Gastroesophageal sphincter (tissue), 3 donors: ENCODE measurements at regions not wholly inside any gene's neighbourhood (a gene's known extent, or its start where the extent isn't known, plus 50 kb on each side); places are given as distances from the start of the nearest gene placed in this dataset.

Source experiments
- POLR2A ChIP-seq, 2 donors: fragments of 450-650 bp; IDR thresholded peaks; one replicate each; pipeline ENCODE4 v1.6.1; 2017; ENCODE audit warnings: antibody characterized with exemption in 2 of 2, mild to moderate bottlenecking in 2 of 2, moderate library complexity in 1 of 2
- TF ChIP-seq, protein P1 (sequence below), 4 experiments: fragments of 200-600 bp in 2 of 4; fragments of 450-650 bp in 2 of 4; sonication (generic) in 1 of 4; IDR thresholded peaks; one replicate each; pipeline ENCODE4 v1.5.1; 2017 to 2019; ENCODE audit warnings: antibody characterized with exemption in 4 of 4, mild to moderate bottlenecking in 2 of 4, moderate library complexity in 2 of 4

GRCh38 chr2:201977651-201978050, 56.0 kb upstream of the FZD7 start:
- TF ChIP-seq, protein P1, sequence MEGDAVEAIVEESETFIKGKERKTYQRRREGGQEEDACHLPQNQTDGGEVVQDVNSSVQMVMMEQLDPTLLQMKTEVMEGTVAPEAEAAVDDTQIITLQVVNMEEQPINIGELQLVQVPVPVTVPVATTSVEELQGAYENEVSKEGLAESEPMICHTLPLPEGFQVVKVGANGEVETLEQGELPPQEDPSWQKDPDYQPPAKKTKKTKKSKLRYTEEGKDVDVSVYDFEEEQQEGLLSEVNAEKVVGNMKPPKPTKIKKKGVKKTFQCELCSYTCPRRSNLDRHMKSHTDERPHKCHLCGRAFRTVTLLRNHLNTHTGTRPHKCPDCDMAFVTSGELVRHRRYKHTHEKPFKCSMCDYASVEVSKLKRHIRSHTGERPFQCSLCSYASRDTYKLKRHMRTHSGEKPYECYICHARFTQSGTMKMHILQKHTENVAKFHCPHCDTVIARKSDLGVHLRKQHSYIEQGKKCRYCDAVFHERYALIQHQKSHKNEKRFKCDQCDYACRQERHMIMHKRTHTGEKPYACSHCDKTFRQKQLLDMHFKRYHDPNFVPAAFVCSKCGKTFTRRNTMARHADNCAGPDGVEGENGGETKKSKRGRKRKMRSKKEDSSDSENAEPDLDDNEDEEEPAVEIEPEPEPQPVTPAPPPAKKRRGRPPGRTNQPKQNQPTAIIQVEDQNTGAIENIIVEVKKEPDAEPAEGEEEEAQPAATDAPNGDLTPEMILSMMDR (IDR thresholded peaks at IDR 0.05), result no peak
- no peak for TF ChIP-seq POLR2A (IDR thresholded peaks at IDR 0.05)
